GM21526 (cell line): ENCODE measurements at regions not wholly inside any gene's neighbourhood (a gene's known extent, or its start where the extent isn't known, plus 50 kb on each side); places are given as distances from the start of the nearest gene placed in this dataset.
"Not testable (repeated sequence)": the region's sequence is repeated elsewhere in the genome, so short reads cannot be mapped to it uniquely, and the experiment has no call there.

Source experiments
- ATAC-seq: cut with Tn5 transposase; IDR thresholded peaks from one replicate; pipeline ENCODE4 v1.9.1; 2021; ENCODE audit warnings: moderate library complexity; ENCODE audit not compliant: unreplicated experiment, low FRiP score

GRCh38 chr7:67358316-67358715 is 361.7 kb downstream of the TYW1 start:
- not testable (repeated sequence) for ATAC-seq

- ATAC-seq = not testable (repeated sequence)
Observed at GRCh38 chr7:67358738-67359137, 362.1 kb downstream of the TYW1 start.

- ATAC-seq = no peak
Observed at GRCh38 chr7:67359900-67360299, 363.3 kb downstream of the TYW1 start.

- no peak for ATAC-seq
Observed at GRCh38 chr7:67361150-67361549, 364.5 kb downstream of the TYW1 start.

- ATAC-seq = no peak
Observed at GRCh38 chr7:67364441-67365017, 367.9 kb downstream of the TYW1 start.

- peak; percentile 95 for ATAC-seq
Observed at GRCh38 chr7:67371429-67372305, 375.0 kb downstream of the TYW1 start.

GRCh38 chr7:67373389-67373788 is 376.8 kb downstream of the TYW1 start:
- not testable (repeated sequence) for ATAC-seq

- ATAC-seq = no peak
Observed at GRCh38 chr7:67375427-67375826, 378.8 kb downstream of the TYW1 start.

- ATAC-seq = peak; percentile 94
Observed at GRCh38 chr7:67377939-67378862, 381.6 kb downstream of the TYW1 start.

- ATAC-seq = no peak
Observed at GRCh38 chr7:67380326-67380725, 383.7 kb downstream of the TYW1 start.

GRCh38 chr7:67380858-67381257 is 384.2 kb downstream of the TYW1 start:
- ATAC-seq = no peak

GRCh38 chr7:67387851-67388250 is 391.2 kb downstream of the TYW1 start:
- ATAC-seq = no peak

GRCh38 chr7:67391168-67391567 is 394.5 kb downstream of the TYW1 start:
- no peak for ATAC-seq

- ATAC-seq = no peak
Observed at GRCh38 chr7:67392596-67393438, 396.2 kb downstream of the TYW1 start.

- no peak for ATAC-seq
Observed at GRCh38 chr7:67393903-67394302, 397.3 kb downstream of the TYW1 start.

- no peak for ATAC-seq
Observed at GRCh38 chr7:67398916-67399315, 402.3 kb downstream of the TYW1 start.

GRCh38 chr7:67401492-67401891 is 404.9 kb downstream of the TYW1 start:
- ATAC-seq = no peak

GRCh38 chr7:67402280-67402679 is 405.6 kb downstream of the TYW1 start:
- no peak for ATAC-seq

GRCh38 chr7:67406976-67407375 is 410.3 kb downstream of the TYW1 start:
- no peak for ATAC-seq
